ENCODE measurements at regions not wholly inside any gene's neighbourhood (a gene's known extent, or its start where the extent isn't known, plus 50 kb on each side); places are given as distances from the start of the nearest gene placed in this dataset.

GRCh38 chr4:54482529-54483200 lies 175.1 kb upstream of the KIT start:
- FAIRE-seq (no peak), DNase-seq (ENCODE audit: extremely low spot score, insufficient read length, low read depth) (no peak)

GRCh38 chr4:54484383-54484782 lies 173.4 kb upstream of the KIT start:
- no peak for DNase-seq (ENCODE audit: extremely low spot score, insufficient read length, low read depth)
- no peak for FAIRE-seq

GRCh38 chr4:54487491-54487890 lies 170.3 kb upstream of the KIT start:
- DNase-seq (ENCODE audit: extremely low spot score, insufficient read length, low read depth), result no peak
- no peak for FAIRE-seq

GRCh38 chr4:54493862-54494261 lies 163.9 kb upstream of the KIT start:
- DNase-seq (ENCODE audit: extremely low spot score, insufficient read length, low read depth), result no peak
- no peak for FAIRE-seq

GRCh38 chr4:54495091-54495490 lies 162.7 kb upstream of the KIT start:
- FAIRE-seq (no peak), DNase-seq (ENCODE audit: extremely low spot score, insufficient read length, low read depth) (no peak)

- FAIRE-seq (no peak), DNase-seq (ENCODE audit: extremely low spot score, insufficient read length, low read depth) (no peak)
Measured at GRCh38 chr4:54495641-54496040, 162.1 kb upstream of the KIT start.

GRCh38 chr4:54496412-54496811 lies 161.3 kb upstream of the KIT start:
- FAIRE-seq (no peak), DNase-seq (ENCODE audit: extremely low spot score, insufficient read length, low read depth) (no peak)

- DNase-seq (ENCODE audit: extremely low spot score, insufficient read length, low read depth) (no peak), FAIRE-seq (no peak)
Measured at GRCh38 chr4:54497947-54498346, 159.8 kb upstream of the KIT start.

GRCh38 chr4:54498661-54499111 lies 159.1 kb upstream of the KIT start:
- no peak for FAIRE-seq

GRCh38 chr4:54499308-54500074 lies 158.3 kb upstream of the KIT start:
- DNase-seq (ENCODE audit: extremely low spot score, insufficient read length, low read depth) (no peak), FAIRE-seq (no peak)

More at GRCh38 chr4:54498661-54499111, 159.1 kb upstream of the KIT start:
- DNase-seq (ENCODE audit: extremely low spot score, insufficient read length, low read depth), result no peak

- FAIRE-seq, result no peak
- no peak for DNase-seq (ENCODE audit: extremely low spot score, insufficient read length, low read depth)
Measured at GRCh38 chr4:54505362-54505761, 152.4 kb upstream of the KIT start.

GRCh38 chr4:54505996-54506395 lies 151.8 kb upstream of the KIT start:
- no peak for FAIRE-seq
- no peak for DNase-seq (ENCODE audit: extremely low spot score, insufficient read length, low read depth)

- FAIRE-seq, result no peak
Measured at GRCh38 chr4:54509057-54509456, 148.7 kb upstream of the KIT start.

GRCh38 chr4:54513204-54513603 lies 144.6 kb upstream of the KIT start:
- DNase-seq (ENCODE audit: extremely low spot score, insufficient read length, low read depth) (no peak), FAIRE-seq (no peak)

More at GRCh38 chr4:54509057-54509456, 148.7 kb upstream of the KIT start:
- no peak for DNase-seq (ENCODE audit: extremely low spot score, insufficient read length, low read depth)

GRCh38 chr4:54513741-54514140 lies 144.0 kb upstream of the KIT start:
- FAIRE-seq, result no peak
- no peak for DNase-seq (ENCODE audit: extremely low spot score, insufficient read length, low read depth)

GRCh38 chr4:54516556-54517215 lies 141.1 kb upstream of the KIT start:
- FAIRE-seq (no peak), DNase-seq (ENCODE audit: extremely low spot score, insufficient read length, low read depth) (no peak)

- no peak for DNase-seq (ENCODE audit: extremely low spot score, insufficient read length, low read depth)
- FAIRE-seq, result no peak
Measured at GRCh38 chr4:54517781-54518444, 139.8 kb upstream of the KIT start.

- DNase-seq (ENCODE audit: extremely low spot score, insufficient read length, low read depth), result no peak
Measured at GRCh38 chr4:54525602-54526001, 132.2 kb upstream of the KIT start.

GRCh38 chr4:54526560-54526959 lies 131.2 kb upstream of the KIT start:
- DNase-seq (ENCODE audit: extremely low spot score, insufficient read length, low read depth), result no peak
- no peak for FAIRE-seq

More at GRCh38 chr4:54525602-54526001, 132.2 kb upstream of the KIT start:
- FAIRE-seq, result no peak

GRCh38 chr4:54527532-54527931 lies 130.2 kb upstream of the KIT start:
- FAIRE-seq, result no peak

More at GRCh38 chr4:54527532-54527931, 130.2 kb upstream of the KIT start:
- DNase-seq (ENCODE audit: extremely low spot score, insufficient read length, low read depth), result no peak
